PC-3 (cell line): ENCODE measurements at regions not wholly inside any gene's neighbourhood (a gene's known extent, or its start where the extent isn't known, plus 50 kb on each side); places are given as distances from the start of the nearest gene placed in this dataset.

Experiments used
- ATAC-seq: fragments of 200-7000 bp; cut with Tn5 transposase; 2 replicates; pipeline ENCODE4 v1.9.1; 2020; ENCODE audit warnings: mild to moderate bottlenecking, moderate library complexity
- BruUV-seq: library from RNA; stranded (reverse); fragments of 400-500 nt; replicated peaks from 2 replicates; lab custom pipeline; 2021; lab: Mats Ljungman, UMichigan
- CTCF ChIA-PET: fragments of 300-600 bp; sonication (Branson Sonifier 250); formaldehyde crosslinking; loops from one replicate; lab custom pipeline; 2022; ENCODE audit warnings: antibody characterized with exemption; lab: Charles Lee
- POLR2A ChIA-PET: fragments of 300-600 bp; sonication (Branson Sonifier 250); formaldehyde crosslinking; loops from one replicate; lab custom pipeline; 2022; ENCODE audit warnings: antibody characterized with exemption; ENCODE audit not compliant: unreplicated experiment; lab: Charles Lee
- DNase-seq: peaks from one replicate; pipeline ENCODE4 v3.0.0-alpha.2; 2015
- H2AFZ ChIP-seq: fragments of 300-600 bp; sonication (generic); 2 replicates; pipeline ENCODE4 v1.6.0; 2016; ENCODE audit warnings: antibody characterized with exemption, low read length
- H3F3A ChIP-seq: fragments of 300-600 bp; sonication (generic); one replicate; pipeline ENCODE4 v1.6.0; 2017; ENCODE audit warnings: antibody characterized with exemption, low read length, control low read depth, mild to moderate bottlenecking; ENCODE audit not compliant: unreplicated experiment
- H3K27ac ChIP-seq: fragments of 300-600 bp; sonication (generic); 2 replicates; pipeline ENCODE4 v1.5.1; 2016; ENCODE audit warnings: mild to moderate bottlenecking, low read length
- H3K27me3 ChIP-seq: fragments of 300-600 bp; sonication (generic); 2 replicates; pipeline ENCODE4 v1.6.1; 2016; ENCODE audit warnings: low read length, mixed read lengths
- H3K36me3 ChIP-seq: fragments of 300-600 bp; sonication (generic); 2 replicates; pipeline ENCODE4 v1.6.1; 2016; ENCODE audit warnings: low read depth, mixed run types, low read length, mixed read lengths
- H3K4me1 ChIP-seq: fragments of 300-600 bp; sonication (generic); 2 replicates; pipeline ENCODE4 v1.5.1; 2016; ENCODE audit warnings: low read length; ENCODE audit not compliant: insufficient read depth
- H3K4me2 ChIP-seq: fragments of 300-600 bp; sonication (generic); 2 replicates; pipeline ENCODE4 v1.6.0; 2016; ENCODE audit warnings: low read length
- H3K4me3 ChIP-seq: fragments of 300-600 bp; sonication (generic); 2 replicates; pipeline ENCODE4 v1.5.1; 2016; ENCODE audit warnings: mild to moderate bottlenecking, low read length, mixed read lengths
- H3K79me2 ChIP-seq: fragments of 300-600 bp; sonication (generic); 2 replicates; pipeline ENCODE4 v1.6.1; 2017; ENCODE audit warnings: low read length, mixed read lengths
- H3K9ac ChIP-seq: fragments of 300-600 bp; sonication (generic); 2 replicates; pipeline ENCODE4 v1.6.0; 2016; ENCODE audit warnings: mild to moderate bottlenecking, low read length
- H3K9me2 ChIP-seq: fragments of 300-600 bp; sonication (generic); replicated peaks from 2 replicates; pipeline ENCODE4 v1.6.1; 2016; ENCODE audit warnings: mixed run types, low read length, mixed read lengths
- H3K9me3 ChIP-seq: fragments of 300-600 bp; sonication (generic); 2 replicates; pipeline ENCODE4 v1.6.1; 2016; ENCODE audit warnings: low read length, mixed read lengths
- H4K20me1 ChIP-seq: fragments of 300-600 bp; sonication (generic); 2 replicates; pipeline ENCODE4 v1.6.1; 2016; ENCODE audit warnings: low read length, mixed read lengths
- CTCF ChIP-seq: fragments of 300-600 bp; sonication (generic); conservative IDR thresholded peaks from 2 replicates; pipeline ENCODE4 v1.5.1; 2017; ENCODE audit warnings: antibody characterized with exemption, low read depth, mild to moderate bottlenecking, low read length
- EZH2 ChIP-seq: fragments of 300-600 bp; sonication (generic); IDR thresholded peaks from one replicate; pipeline ENCODE4 v1.6.1; 2017; ENCODE audit warnings: antibody characterized with exemption, mild to moderate bottlenecking, low read length; ENCODE audit not compliant: unreplicated experiment
- EZH2phosphoT487 ChIP-seq: fragments of 300-600 bp; sonication (generic); IDR thresholded peaks from 2 replicates; pipeline ENCODE4 v1.6.1; 2018; ENCODE audit warnings: mild to moderate bottlenecking, antibody characterized with exemption, low read length, borderline replicate concordance
- intact Hi-C: fragments of 100-400 bp; cut with micrococcal nuclease; formaldehyde crosslinking; loops from 2 replicates; pipeline ENCODE4 v1.9.0; 2023

DNA sequence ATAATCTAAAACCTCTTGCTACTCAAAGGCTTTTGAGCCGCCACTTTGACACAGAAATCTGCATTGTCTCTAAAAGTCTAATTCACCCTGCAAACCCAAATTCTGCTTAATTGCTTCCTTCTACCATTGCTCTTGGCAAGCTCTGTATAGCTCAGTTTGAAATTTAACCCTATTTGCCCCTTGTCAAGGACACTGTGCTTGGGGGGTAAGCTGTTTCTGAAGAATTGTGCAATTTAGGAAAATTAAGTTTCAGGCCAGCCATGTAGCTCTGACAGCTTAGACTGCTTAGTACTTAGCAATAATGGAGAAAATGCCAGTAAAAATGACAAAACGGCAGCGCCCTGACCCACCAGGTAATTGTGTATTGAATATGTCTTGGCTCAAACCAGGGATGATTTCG, 282.2 kb downstream of the OLFM4 start:
- Histone ChIP-seq H3K27ac (no peak overlapping the region), H4K20me1 (no peaks in the 10 kb centered on the region), H2AFZ (no peak overlapping the region), H3K9me3 (no peaks in the 10 kb centered on the region), H3K9ac (no peak overlapping the region), H3K79me2 (no peaks in the 10 kb centered on the region), H3K9me2 (no peaks in the 10 kb centered on the region), H3K4me2 (no peak overlapping the region), H3K4me3 (no peak overlapping the region), H3K4me1 (no peaks in the 10 kb centered on the region), H3K36me3 (no peaks in the 10 kb centered on the region), H3K27me3 (no peaks in the 10 kb centered on the region), H3F3A (no peaks in the 10 kb centered on the region)
- DNase-seq (no peak), ATAC-seq (no peak)
- TF ChIP-seq CTCF (no peak), EZH2 (no peak), EZH2phosphoT487 (no peak)
- POLR2A ChIA-PET = no interaction called here
- intact Hi-C loops = no loop called here
- CTCF ChIA-PET = no interaction called here
- BruUV-seq = no TSS peak

- DNase-seq (no peak), ATAC-seq (no peak)
- Histone ChIP-seq H3K9me2 (no peaks in the 10 kb centered on the region), H3K79me2 (no peaks in the 10 kb centered on the region), H3K9ac (no peak overlapping the region), H4K20me1 (no peaks in the 10 kb centered on the region), H3F3A (no peaks in the 10 kb centered on the region), H3K4me3 (no peak overlapping the region), H3K27ac (no peak overlapping the region), H3K9me3 (no peaks in the 10 kb centered on the region), H3K4me1 (no peaks in the 10 kb centered on the region), H3K4me2 (no peak overlapping the region), H3K36me3 (no peaks in the 10 kb centered on the region), H2AFZ (no peak overlapping the region), H3K27me3 (no peaks in the 10 kb centered on the region)
- POLR2A ChIA-PET = no interaction called here
- intact Hi-C loops = no loop called here
- no TSS peak for BruUV-seq
- TF ChIP-seq EZH2phosphoT487 (no peak), CTCF (no peak), EZH2 (no peak)
- CTCF ChIA-PET = no interaction called here
These were observed 282.9 kb downstream of the OLFM4 start for GRCh38 chr13:53311561-53311960.

DNA sequence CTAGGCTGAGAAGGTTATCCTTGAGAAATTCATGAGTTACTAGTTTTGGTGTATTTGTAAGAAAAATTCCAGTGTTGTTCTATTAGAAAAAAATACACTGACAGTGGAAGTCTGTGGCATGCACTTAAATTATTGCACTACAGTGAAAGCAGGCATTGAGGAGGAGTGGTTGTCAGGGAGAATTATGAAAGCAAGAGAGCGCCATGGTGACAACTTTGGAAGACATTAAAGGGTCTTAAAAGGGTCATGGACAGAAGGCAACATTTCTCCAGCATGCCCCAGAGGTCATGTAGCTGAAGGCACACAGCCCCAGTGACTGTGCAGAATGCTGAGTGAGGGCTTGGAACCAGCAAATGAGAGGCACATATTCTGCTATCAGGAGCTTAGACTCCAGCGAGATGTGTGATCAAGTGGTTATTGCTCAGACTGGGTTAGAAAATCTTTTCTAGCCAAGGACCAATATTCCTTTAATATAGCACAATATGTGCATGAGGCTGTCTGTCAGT, 292.7 kb downstream of the OLFM4 start:
- Histone ChIP-seq H3K9ac (no peak overlapping the region), H3K79me2 (no peaks in the 10 kb centered on the region), H2AFZ (no peak overlapping the region), H3K9me3 (no peaks in the 10 kb centered on the region), H3K9me2 (no peaks in the 10 kb centered on the region), H3K4me2 (no peak overlapping the region), H3K27ac (no peak overlapping the region), H3F3A (no peaks in the 10 kb centered on the region), H3K4me1 (no peaks in the 10 kb centered on the region), H3K27me3 (no peaks in the 10 kb centered on the region), H4K20me1 (no peaks in the 10 kb centered on the region), H3K4me3 (no peak overlapping the region), H3K36me3 (no peaks in the 10 kb centered on the region)
- intact Hi-C loops = no loop called here
- no TSS peak for BruUV-seq
- DNase-seq = no peak
- POLR2A ChIA-PET = no interaction called here
- TF ChIP-seq EZH2phosphoT487 = no peak
- no peak for TF ChIP-seq EZH2
- no peak for TF ChIP-seq CTCF
- ATAC-seq = no peak
- CTCF ChIA-PET = no interaction called here
